Coronary artery (tissue), 2 donors: ENCODE measurements at regions not wholly inside any gene's neighbourhood (a gene's known extent, or its start where the extent isn't known, plus 50 kb on each side); places are given as distances from the start of the nearest gene placed in this dataset.

Experiments used
- DNase-seq: peaks from one replicate; pipeline ENCODE4 v3.0.0-alpha.2; 2017; ENCODE audit warnings: low spot score
- H3K27ac ChIP-seq, 2 donors: fragments of 200-600 bp; sonication (generic); one replicate each; pipeline ENCODE4 v1.5.1; 2016 to 2019
- H3K4me3 ChIP-seq: fragments of 200-600 bp; sonication (generic); 2 replicates; pipeline ENCODE4 v1.5.1; 2016; ENCODE audit warnings: mild to moderate bottlenecking, moderate library complexity
- CTCF ChIP-seq: fragments of 200-600 bp; sonication (generic); IDR thresholded peaks from one replicate; pipeline ENCODE4 v1.5.1; 2019; ENCODE audit warnings: antibody characterized with exemption

GRCh38 chr7:26563406-26563805 lies 271.7 kb downstream of the SNX10 start:
- no peak for DNase-seq
- Histone ChIP-seq H3K4me3 (no peak overlapping the region), H3K27ac (no peak overlapping the region)
- TF ChIP-seq CTCF: no peak

- H3K27ac ChIP-seq: no peak overlapping the region
- H3K4me3 ChIP-seq: no peak overlapping the region
- TF ChIP-seq CTCF: no peak
- no peak for DNase-seq
Observed at GRCh38 chr7:26567266-26567665, 275.6 kb downstream of the SNX10 start.

GRCh38 chr7:26574476-26574875 lies 282.8 kb downstream of the SNX10 start:
- H3K27ac ChIP-seq: no peak overlapping the region
- no peak overlapping the region for H3K4me3 ChIP-seq
- no peak for TF ChIP-seq CTCF
- no peak for DNase-seq

- TF ChIP-seq CTCF: no peak
- DNase-seq: no peak
- no peak overlapping the region for H3K4me3 ChIP-seq
- H3K27ac ChIP-seq: no peak overlapping the region
Observed at GRCh38 chr7:26580064-26580591, 284.3 kb downstream of the SKAP2 start.

- DNase-seq: no peak
- Histone ChIP-seq H3K27ac (no peak overlapping the region), H3K4me3 (no peak overlapping the region)
- no peak for TF ChIP-seq CTCF
Observed at GRCh38 chr7:26580711-26581110, 283.7 kb downstream of the SKAP2 start.

- H3K4me3 ChIP-seq: no peak overlapping the region
- DNase-seq: no peak
- H3K27ac ChIP-seq: no peak overlapping the region
- TF ChIP-seq CTCF: no peak
Observed at GRCh38 chr7:26583094-26583648, 281.2 kb downstream of the SKAP2 start.

- TF ChIP-seq CTCF: no peak
- Histone ChIP-seq H3K4me3 (no peak overlapping the region), H3K27ac (no peak overlapping the region)
- DNase-seq: no peak
Observed at GRCh38 chr7:26584326-26584725, 280.1 kb downstream of the SKAP2 start.
